DMS53 (cell line): ENCODE measurements at regions not wholly inside any gene's neighbourhood (a gene's known extent, or its start where the extent isn't known, plus 50 kb on each side); places are given as distances from the start of the nearest gene placed in this dataset.
A peak's percentile ranks its signal among the peaks of the same experiment; 100 is the strongest.
"Not testable (repeated sequence)": the region's sequence is repeated elsewhere in the genome, so short reads cannot be mapped to it uniquely, and the experiment has no call there.

ENCODE experiments used
- DNase-seq: peaks from one replicate; lab custom pipeline; 2025; lab: John Stamatoyannopoulos, UW

GRCh38 chr21:35528116-35529042, 479.3 kb upstream of the RUNX1 start:
- peak; percentile 17 for DNase-seq

DNA sequence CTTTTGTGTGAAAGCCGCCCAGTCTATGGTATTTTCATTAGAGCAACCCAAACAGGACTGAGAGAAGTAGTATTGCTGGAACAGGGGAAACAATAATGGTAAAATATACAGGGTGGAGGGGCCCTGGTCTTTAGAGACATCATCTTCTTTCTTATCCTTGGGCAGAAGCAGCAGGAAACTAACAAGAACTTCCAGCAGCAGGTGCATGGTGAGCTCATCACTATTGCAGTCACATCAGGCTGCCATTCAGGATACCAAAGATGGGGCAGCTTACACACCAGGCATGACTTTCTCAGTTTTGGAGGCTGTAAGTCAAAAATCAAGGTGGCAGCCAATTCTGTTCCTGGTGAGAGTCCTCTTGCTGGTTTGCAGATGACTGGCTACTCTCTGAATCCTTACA, 478.3 kb upstream of the RUNX1 start:
- DNase-seq, result no peak

GRCh38 chr21:35525443-35525842, 476.3 kb upstream of the RUNX1 start:
- DNase-seq, result no peak

DNA sequence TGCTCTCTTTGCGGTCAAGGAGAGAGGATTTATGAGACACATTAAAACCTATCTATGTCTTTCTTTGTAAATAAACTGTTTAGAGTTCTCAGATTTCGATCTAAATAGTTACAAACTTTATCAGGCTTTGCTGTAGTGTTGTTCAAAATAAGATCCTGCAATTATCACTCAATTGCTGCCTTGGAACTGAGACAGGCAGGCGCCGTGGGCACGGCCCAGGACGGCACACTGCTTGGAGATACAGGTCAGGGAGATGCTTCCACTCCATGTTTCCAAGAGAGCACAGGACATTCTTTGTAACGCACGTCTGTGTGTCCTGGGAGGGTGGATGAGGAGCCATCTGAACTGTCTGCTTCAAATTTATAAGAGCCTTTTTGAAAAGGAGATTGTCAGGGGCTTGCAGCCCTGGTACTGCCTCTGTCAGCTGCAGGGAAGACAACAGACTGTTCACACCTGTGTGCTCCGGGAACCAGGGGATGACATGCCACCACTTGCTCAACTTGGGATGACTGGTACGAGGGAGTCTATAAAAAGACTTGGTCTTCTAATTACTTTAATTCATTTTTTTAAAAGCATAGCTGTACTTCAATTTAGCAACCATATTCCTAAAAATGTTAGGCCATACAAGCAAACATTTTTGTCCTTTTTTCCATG, 472.9 kb upstream of the RUNX1 start:
- no peak for DNase-seq

- no peak for DNase-seq
Observed at GRCh38 chr21:35521293-35521692, 472.2 kb upstream of the RUNX1 start.

DNA sequence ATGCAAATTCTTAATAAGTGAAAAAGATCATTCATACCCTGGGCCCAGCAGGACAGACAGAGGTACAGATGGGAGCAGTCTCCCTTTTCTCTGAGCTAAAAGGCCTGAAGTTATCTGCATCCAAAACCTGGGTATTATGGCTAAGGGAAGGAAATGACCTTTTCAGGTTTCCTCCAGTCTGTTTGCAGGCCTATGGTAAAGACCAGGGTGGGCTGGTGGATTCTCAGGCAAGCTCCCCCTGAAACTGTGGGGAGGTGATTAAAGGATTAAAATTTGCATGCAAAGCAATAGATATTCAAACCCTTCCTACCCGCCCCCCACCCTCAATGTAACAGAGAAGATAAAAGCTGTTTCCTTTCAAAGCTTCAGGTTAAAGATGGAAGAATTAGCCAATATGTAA, 471.8 kb upstream of the RUNX1 start:
- no peak for DNase-seq

GRCh38 chr21:35520302-35520701, 471.2 kb upstream of the RUNX1 start:
- DNase-seq, result no peak

GRCh38 chr21:35517865-35518264, 468.8 kb upstream of the RUNX1 start:
- no peak for DNase-seq

DNA sequence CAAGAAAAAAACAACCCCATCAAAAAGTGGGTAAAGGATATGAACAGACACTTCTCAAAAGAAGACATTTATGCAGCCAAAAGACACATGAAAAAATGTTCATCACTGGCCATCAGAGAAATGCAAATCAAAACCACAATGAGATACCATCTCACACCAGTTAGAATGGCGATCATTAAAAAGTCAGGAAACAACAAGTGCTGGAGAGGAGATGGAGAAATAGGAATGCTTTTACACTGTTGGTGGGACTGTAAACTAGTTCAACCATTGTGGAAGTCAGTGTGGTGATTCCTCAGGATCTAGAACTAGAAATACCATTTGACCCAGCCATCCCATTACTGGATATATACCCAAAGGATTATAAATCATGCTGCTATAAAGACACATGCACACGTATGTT, 467.2 kb upstream of the RUNX1 start:
- not testable (repeated sequence) for DNase-seq

GRCh38 chr21:35512346-35512745, 463.2 kb upstream of the RUNX1 start:
- DNase-seq, result no peak

- no peak for DNase-seq
Observed at GRCh38 chr21:35511696-35512162, 462.6 kb upstream of the RUNX1 start.

- DNase-seq, result no peak
Observed at GRCh38 chr21:35510957-35511695, 462.0 kb upstream of the RUNX1 start.

DNA sequence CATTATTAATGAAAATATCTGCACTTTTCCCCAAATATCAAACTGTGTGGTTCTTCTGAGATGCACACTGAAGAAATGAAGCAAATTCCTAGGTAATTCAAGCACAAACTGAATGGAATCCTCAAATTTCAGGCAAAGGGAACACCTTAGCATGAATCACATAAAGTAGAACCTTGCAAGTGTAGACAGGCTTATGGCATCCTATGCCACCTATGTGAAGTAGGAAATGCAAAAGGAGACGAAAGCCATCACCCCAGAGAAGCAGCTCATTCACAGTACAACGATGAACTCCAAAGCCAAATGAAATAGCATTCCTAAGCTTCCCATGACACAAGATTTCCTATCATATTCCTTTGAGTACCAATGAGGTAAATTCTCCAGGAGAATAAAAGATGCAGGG, 461.2 kb upstream of the RUNX1 start:
- no peak for DNase-seq

DNA sequence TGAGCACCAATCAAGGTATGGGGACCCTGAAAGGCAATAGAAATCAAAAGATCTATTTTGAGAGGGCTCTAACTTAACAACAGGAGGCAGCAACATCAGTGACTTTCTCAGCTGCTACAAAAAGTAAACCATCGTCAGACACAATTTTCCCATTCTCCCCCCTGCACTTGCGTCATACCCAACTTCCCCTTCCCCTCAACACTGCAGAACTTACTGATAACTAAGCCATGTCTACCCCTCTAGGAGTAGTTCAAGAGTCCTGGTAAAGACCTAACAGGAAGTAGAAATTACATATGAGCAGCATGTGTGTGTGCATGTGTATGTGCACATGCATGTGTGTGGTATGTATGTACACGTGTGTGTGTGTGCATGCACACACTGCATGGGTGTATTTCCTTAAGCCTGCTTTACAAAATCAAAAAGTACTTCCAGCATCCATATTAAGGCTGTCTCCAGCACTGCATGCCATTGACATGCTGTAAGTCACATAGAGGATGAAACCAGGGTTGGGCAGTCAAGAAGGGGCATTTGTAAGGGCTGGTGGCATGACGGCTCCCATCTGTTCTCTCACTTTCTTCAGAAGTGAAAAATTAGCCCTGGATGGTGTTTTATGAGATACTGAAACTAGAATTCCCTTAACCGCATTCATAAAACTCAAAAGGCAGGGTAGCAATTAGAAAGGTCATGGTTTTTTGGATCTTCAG, 460.1 kb upstream of the RUNX1 start:
- DNase-seq, result no peak

- DNase-seq, result peak; percentile 11
Observed at GRCh38 chr21:35508139-35508888, 459.2 kb upstream of the RUNX1 start.

DNA sequence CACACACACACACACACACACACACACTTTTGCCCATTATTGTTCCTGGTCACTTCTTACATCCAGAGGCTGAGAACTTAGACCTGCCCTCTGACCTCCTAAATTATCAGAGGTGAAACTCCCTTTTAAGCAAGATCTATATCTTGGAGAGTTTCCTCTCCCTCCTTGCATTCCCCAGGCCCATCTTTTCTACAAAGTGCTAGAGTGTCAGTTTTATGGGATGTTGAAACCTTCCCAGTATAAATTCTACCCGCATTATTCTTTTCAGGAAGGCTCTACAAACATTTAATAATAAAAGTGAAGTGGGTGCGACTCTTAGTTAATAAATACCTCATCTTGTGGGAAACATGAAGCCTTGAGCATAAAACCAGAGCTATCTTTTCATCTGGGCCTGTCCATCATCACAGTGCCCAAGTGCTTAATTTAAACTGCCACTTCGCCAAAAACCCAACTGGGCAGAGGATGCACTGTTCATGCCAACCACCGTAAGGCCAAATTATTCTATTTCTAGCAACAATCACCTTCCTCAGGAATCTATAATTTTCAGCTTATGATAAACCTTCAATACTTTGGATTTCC, 458.2 kb upstream of the RUNX1 start:
- DNase-seq, result no peak

DNA sequence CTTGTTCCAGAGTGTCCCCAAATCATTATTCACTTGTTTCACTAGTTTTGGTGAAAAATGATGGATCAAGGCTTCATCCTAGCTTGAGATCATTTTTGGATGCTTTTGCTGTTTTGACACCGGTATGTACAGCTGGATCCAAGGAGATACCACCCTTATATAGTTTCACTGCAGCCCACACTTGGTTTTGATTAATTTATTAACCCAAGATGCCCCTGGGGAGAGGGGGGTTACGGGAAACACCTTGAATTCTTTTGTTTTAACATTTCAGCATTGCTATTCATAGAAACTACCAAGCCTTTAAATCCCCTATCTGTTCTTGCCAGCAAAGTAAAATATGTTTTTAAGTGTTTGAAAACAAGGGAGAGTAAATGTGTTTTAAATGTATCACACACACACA, 457.7 kb upstream of the RUNX1 start:
- DNase-seq, result no peak

GRCh38 chr21:35506352-35506751, 457.2 kb upstream of the RUNX1 start:
- no peak for DNase-seq

DNA sequence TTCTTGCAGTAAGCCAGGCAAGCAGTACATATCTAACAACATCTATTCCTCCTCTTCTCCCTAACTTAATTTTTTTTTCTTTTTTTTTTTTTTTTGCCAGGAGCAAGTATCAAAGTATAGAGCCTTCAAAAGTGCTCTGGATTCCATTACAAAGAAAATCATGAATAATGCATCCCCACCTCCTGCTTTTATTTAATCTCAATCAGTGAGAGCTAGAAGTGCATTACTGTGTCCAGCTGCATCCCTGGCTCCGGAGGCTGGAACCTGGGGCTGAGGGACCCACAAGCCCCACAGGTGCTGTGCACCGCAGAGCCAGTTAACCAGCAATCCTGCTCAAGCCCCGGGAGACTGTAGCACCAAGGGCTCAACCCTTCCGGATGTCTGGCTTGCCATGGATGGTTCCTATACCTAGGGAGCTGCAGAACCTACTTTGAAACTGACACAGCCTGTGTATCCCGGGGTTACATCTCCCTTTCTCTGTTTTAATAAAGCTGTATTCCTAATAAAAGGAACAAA, 455.9 kb upstream of the RUNX1 start:
- DNase-seq, result no peak

- DNase-seq, result no peak
Observed at GRCh38 chr21:35504277-35504676, 455.2 kb upstream of the RUNX1 start.

DNA sequence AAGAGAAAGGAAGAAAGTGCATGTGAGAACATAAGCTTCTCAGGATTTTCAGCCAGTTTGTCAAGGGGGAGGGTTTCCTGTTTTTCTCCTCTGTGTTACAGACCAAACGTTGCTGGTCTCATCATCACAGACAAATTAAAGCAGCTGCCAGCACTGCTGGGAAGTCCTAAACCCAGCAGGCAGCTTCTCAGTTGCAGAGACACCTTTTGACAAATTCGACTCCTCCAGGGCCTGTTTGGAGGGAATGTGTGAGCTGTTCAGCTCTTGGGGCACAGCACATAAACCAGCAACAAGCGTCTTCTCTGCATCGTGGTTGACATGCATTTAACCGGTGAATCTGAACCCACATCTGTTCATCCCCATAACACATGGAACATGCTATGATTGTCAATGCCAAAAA, 454.6 kb upstream of the RUNX1 start:
- no peak for DNase-seq
